ENCODE measurements at regions not wholly inside any gene's neighbourhood (a gene's known extent, or its start where the extent isn't known, plus 50 kb on each side); places are given as distances from the start of the nearest gene placed in this dataset.

- TF ChIP-seq NANOG (IDR thresholded peaks at IDR 0.05; ENCODE audit: insufficient read depth, low read depth, low read length, poor library complexity, severe bottlenecking), result no peak
Observed at GRCh38 chr3:150141790-150142326, 171.2 kb upstream of the PFN2 start (continued).
